Fibroblast of gingiva (primary cell): ENCODE measurements at regions not wholly inside any gene's neighbourhood (a gene's known extent, or its start where the extent isn't known, plus 50 kb on each side); places are given as distances from the start of the nearest gene placed in this dataset.
"Not testable (repeated sequence)": the region's sequence is repeated elsewhere in the genome, so short reads cannot be mapped to it uniquely, and the experiment has no call there.

Experiments used
- DNase-seq: peaks from one replicate; pipeline ENCODE4 v3.0.0-alpha.2; 2011; ENCODE audit warnings: low read depth

DNA sequence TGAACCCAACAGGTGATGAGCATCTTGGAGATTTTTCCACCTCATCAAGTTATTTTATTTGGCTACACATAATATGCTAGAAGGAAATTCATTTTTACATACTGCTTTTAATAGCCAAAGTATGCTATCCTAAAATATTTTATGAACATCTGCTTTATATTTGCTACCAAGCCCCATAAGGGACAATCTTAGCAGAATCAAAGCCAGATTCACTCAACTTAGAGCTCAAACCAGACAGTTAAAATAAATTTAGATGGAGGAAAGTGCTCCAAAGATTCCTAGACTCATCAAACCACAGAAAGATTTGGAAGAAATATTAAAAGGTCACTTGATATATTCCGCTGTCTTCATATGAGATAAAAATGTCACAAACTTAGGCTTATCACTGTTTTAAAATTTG is 637.1 kb upstream of the CCNG1 start:
- DNase-seq: no peak

DNA sequence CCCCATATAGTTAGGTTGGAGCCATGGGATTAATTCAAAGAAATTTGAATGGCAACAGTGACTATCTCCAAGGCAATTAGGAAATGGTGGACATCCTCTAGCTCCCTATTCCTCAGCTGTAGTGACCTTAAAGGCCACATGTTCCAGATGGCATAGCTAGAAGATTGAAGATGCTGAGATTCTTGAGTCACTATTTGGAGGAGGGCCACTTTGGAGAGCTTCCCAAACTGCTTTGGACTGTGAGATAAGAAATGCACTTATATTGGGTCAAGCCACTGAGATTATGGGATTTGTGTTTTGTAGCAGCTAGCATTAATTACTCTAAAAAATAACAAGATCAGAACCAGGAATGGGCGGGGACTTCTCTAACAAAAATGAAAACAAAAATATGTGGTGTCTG is 636.2 kb upstream of the CCNG1 start:
- no peak for DNase-seq

DNA sequence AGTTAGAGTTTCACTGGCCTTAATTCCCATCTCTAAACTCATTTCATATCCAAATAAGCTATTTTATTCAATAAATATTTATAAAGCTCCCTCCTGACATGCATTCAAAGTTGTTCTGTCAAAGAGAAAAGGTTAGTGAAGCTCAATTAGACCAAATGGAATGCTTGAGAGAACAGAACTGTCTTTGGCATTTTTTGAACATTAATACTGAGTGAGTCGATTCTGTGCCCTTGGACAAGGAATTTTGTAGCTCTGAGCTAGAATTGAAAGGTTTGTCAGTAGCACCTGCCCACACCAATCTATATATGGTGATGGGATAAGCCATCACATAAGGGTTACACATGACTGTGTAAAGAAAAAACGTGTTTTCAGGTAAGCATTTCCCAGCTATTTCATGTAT is 631.2 kb upstream of the CCNG1 start:
- DNase-seq: no peak

DNA sequence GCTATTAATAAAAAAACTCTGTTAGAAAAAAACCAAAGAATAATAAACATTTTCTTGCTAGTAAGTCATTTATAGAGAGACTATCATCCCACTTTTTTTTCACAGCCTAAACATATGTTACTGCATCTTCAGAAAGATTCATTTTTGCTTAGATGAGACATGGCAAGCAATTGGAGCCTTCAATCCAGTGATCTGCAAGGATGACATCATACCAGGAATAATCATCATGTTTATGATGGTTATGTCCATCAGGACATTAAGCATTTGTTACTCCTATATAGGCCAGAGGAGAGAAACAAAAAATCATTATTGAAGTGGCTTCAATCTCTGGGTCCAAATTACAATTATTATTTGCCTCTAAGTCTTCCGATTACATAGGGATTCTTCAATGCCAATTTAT is 626.3 kb upstream of the CCNG1 start:
- no peak for DNase-seq

DNA sequence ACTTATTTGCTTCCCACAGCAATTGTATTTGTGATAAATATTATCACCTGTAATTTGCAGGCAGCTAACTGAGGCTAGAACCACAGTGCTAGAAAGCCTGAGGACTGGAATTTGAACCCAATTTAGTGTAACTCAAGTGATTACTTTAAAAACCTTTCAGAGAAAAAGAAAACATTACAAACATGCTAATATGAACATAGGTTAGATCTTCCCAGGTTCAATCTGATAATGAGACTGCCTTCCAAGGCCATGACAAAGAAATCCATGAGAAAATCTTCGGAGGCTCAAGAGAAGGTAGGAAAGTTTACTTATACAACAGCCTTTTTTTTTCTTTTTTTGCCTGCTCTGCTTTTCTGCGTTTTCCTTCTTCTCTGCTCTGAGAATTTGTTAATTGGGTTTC is 620.6 kb upstream of the CCNG1 start:
- DNase-seq: no peak

DNA sequence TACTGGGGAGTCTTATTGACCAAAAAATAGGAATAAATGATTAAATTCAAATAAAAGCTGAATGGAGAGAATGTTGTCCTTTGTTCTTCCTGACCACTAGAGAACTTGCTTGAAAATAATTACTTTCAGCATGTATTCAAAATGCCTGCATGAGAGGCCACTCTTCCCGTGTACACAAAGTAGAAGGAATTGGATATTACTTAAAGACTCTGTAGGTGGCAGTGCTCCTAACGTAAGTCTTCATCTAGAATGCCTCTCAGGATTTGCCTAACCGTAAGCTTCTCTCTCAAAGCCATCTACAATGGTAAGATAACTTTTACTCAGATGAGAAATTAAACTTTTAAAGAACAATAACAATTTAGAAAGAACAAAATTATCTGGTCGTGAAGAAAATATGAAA is 620.0 kb upstream of the CCNG1 start:
- no peak for DNase-seq

DNA sequence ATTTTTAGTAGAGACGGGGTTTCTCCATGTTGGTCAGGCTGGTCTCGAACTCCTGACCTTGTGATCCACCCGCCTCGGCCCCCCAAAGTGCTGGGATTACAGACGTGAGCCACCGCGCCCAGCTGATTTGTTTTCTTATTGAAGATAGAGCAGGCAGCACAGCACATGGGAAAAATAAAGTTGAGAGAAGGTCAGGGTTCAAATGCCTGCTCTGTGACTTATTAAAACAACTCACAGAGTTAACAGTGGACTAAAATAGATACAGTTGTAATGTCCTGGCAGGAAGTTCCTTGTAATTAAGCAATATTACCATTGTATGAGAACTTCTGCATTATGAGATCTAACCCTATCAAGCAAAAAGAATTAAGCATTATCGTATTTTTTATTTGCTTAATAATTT is 615.7 kb upstream of the CCNG1 start:
- not testable (repeated sequence) for DNase-seq

DNA sequence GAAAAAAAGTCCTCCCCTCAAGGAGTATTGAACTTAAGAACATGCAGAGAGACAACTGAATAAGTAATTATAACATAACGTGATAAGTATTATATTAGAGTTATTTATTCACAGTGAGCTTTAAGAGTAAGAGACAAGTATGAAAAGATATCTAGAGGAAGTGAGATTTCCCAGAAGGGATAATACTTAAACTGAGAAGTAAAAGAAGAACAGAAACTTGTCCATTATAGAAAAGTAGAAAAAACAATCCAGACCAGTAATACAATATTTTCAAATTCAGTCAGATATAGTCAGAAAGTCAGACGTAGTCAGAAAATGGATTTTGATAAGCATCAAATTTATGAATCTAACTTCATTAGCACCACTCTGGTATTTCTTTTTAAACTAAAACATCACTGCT is 613.0 kb upstream of the CCNG1 start:
- no peak for DNase-seq

DNA sequence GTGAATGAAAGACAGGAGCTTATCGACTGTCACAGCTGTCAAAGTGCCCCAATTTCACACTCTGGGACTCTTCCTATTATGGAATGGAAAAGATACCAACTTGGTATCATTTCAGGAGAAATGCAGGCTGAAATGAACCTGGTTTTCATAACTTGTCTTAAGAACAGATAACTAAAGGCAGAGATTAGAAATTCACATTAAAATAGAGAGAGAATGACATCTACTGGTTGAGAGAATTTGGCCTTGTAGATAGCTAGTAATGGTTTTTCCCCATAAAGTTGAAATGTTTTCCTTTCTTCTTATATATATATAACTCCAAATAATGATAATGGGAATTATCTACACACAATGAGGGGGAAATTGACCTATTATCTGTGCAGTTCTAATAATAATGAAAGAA is 600.2 kb upstream of the CCNG1 start:
- no peak for DNase-seq

DNA sequence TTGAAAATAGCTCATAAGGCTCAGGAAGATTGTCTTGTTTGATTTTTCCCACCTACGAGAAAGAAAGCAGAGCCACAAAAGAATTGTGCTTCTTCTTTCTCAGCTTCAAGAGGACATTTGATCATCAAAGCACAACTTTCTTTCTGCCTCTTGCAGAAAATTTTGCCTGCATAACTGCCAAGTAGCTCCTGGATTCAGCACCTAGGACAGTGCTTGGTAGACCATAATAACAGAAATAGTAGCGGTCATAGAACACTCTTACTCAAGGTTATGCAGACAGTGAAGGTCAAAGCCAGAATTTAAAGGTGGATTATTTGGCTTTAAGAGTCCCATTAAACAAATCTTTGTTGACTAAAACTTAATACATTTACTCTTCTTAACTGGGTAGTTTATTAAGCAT is 594.7 kb upstream of the CCNG1 start:
- no peak for DNase-seq

DNA sequence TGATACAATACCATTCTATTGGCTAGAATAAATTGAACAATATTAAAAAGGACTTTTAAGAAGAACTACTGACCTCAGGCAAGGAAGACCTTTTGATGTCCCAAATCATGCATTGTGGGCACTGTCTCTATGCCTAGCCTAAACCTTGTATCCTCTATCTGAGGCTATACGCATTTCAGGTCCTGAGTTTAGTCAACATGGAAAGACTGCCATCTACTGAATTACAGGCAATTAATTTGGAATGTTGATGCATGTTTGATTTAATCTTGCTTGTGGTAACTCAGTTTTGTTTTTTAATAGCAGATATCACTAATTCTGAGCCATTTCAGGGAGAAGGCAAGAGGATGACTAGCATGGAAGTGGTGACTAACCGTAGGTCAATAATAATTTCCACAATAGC is 585.3 kb upstream of the CCNG1 start:
- DNase-seq: no peak

DNA sequence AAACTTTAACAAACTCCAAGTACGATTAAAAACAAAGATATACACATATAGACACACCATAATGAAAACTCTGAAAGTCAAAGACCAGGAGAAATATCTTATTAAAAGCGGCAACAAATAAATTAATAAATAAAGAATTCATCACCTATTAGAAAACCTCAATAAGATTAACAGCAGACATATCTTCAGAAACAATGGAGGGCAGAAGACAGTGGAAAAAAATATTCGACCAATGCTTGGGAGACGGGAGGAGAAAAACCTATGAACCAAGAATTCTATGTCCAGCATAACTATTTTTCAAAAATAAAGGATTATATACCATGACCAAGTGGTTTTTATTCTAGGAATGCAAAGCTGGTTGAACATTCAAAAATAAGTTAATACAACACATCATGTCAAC is 578.6 kb upstream of the CCNG1 start:
- DNase-seq: no peak

DNA sequence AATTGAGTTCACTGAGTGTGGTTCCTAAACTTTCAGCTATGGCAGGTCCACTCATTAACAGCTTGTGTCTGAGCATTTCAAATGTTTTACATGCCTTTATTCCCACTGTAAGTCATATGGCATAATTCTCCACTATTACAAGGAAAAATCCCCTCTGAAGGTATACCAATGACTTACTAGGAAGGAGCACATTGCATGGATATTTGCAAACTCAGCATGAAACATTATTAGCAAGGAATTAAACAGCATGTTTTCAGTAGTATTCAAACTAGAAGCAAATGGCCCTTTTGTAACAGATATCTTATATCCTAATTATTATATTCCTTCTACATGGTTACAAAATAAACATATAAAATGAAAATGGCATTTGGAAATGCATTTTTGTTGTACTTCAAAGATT is 566.4 kb upstream of the CCNG1 start:
- DNase-seq: no peak

DNA sequence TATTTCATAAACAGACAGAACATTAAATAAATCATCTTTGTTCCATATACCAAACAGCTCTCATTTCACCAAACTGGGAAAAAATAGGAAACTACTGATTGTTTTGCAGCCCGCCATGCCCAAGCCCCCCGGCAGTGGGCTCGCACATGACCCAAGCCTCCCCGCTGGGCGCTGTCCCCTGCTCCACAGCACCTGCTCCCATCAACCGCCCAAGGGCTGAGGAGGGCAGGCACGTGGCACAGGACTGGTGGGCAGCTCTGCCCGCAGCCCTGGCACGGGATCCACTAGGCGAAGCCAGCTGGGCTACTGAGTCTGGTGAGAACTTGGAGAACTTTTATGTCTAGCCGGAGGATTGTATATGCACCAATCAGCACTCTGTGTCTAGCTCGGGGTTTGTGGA is 554.8 kb upstream of the CCNG1 start:
- DNase-seq: no peak

DNA sequence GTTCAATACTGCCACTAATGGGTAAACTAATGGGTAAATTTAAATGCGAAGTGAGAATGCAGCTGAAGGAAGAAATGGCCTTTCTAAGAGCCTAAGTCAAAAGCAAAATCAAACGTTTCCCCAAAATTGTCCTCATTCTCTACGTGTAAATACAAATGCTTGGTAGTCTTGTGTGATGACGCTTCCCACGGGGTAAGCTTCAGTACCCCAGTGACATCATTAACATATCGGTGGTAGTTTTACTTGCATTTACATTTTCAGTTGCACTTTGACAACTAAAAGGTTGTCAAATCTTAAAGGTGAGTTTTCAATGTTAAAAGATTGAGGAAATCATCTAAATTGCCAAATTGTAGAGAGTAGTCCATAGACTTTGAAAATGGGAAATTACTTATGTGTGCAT is 550.7 kb upstream of the CCNG1 start:
- no peak for DNase-seq

DNA sequence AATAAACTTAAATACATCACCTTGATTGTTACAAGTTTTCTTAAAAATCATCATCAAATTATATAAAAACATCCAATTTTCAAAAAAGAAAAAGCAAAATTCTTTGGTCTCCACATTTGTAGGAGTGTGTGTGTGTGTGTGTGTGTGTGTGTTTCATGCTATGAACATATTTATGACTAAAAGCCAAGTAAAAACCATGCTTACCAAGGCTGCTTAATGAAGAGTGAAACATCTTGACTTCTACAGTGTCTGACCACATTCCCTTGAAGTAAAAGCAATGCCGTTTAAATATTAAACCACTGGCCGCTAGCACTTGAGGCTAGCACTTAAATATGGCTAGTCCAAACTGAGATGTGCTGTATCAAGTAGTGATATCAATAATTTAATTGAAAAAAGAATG is 549.1 kb upstream of the CCNG1 start:
- no peak for DNase-seq

DNA sequence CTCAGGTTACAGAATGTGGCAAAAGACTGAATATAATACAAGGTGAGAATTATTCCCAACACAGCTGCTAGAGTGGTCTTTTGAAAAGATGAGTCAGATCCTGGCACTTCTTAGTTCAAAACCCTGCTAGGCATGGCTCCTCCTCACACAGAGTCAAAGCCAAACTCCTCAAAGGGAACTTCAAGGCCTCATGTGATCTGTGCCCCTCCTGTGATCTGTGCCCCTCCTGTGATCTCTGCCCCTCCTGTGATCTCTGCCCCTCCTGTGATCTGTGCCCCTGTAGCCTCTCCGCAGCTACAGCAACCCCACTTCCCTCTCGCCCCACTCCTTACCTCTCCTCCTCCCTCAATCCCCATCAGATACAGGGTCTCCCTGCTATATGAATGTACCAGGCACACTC is 525.5 kb upstream of the CCNG1 start:
- DNase-seq: no peak

DNA sequence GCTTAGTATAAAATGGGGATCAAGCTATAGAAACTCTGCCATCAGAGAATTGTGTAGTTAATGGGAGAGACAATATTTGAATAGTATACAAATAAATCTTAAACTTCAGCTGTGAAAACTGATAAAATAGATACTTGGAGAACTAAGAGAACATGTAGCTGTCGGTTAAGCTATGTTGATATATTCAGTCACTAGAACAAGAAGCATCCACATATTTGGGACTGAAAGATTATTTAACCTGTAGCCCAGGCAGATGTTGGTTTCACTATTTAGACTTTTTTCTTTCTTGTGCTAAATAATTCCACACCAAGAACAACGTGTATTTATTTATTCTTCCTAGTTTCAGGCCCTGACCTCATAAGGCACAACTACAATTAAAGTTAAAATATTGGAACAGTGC is 521.0 kb upstream of the CCNG1 start:
- no peak for DNase-seq

DNA sequence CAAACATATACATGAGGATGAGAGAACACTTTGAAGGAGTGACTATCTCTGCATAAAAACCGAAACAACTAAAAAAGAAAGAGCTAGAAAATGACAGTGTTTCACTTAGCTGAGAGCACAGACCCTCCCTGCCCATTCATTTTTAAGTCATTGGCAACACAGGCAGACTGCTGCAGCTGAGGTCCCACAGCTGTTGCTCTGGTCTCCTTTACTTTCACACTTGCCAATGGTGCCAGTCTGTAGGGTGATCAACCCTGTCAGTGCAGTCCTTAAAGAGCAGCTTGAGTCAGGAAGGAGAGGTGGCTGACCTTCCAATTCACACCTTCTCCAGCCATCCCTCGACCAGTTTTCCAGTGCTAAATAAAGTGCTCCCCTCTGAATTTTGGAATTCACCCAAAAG is 508.3 kb upstream of the CCNG1 start:
- DNase-seq: no peak

DNA sequence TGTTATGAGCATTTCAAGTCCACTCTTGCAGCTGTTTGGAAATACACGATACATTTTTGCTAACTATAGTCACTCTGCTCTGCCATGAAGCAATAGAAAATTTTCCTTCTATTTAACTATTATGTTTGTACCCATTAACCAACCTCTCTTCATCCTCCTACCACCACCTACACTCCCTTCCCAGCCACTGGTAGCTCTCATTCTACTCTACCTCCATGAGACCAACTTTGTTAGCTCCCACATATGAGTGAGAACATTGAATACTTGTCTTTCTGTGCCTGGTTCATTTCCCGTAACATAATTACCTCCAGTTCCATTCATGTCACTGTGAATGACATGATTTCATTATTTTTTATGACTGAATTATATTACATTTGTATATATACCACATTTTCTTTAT is 505.9 kb upstream of the CCNG1 start:
- DNase-seq: no peak

DNA sequence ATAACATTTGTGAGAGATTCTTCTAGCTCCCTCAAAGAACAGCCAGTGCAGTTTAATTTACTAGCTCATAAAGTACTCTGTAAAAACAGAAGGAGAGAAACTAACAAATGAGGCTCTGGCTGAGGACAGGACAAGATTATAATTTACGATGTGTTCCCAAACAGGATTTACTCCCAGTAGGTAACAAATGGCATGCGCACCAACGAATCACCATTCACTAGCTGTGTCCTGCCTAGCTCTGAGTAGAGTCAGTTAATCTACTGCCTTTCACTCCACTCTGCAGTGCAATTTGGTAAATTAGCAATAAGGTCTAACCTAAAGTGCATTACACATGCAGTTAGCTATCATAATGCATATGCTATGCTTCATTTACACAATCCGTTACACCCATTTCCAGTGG is 497.4 kb upstream of the CCNG1 start:
- DNase-seq: no peak

DNA sequence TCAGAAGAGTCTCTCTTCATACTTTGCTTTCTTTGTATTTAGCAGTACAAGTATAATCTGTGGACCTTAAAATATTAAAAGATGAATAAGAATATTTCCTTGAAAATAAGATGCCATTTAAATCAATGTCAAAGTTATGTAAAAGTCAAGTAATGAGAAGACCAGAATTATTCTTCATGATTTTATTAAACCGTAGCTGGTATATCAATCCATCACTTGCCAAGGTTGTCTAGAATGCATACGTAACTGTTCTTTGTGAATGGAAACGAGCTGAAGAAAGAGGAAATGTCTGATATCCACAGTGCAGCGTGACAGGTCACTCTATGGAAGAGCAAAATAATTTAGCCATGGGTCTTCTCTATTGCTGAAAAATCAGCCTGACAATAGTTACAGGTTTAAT is 488.7 kb upstream of the CCNG1 start:
- no peak for DNase-seq

DNA sequence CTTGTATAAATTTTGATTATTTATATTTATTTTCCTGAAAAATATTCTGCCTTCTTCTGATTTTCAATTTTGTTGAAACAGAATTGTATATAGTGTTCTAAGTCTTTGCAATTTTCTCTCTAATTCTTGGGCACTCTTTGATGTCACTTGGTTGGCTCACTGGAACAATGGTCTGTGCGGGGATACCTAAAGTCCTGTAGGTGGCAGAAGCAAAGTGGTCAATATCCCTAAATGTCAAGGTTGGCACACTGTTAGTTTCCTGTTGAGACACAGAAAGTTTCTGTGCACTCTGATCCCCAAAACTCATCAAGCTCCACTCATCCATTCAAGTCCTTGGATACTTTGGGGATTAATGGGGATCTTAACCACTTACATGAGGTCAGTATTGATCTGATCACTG is 480.8 kb upstream of the CCNG1 start:
- DNase-seq: no peak

DNA sequence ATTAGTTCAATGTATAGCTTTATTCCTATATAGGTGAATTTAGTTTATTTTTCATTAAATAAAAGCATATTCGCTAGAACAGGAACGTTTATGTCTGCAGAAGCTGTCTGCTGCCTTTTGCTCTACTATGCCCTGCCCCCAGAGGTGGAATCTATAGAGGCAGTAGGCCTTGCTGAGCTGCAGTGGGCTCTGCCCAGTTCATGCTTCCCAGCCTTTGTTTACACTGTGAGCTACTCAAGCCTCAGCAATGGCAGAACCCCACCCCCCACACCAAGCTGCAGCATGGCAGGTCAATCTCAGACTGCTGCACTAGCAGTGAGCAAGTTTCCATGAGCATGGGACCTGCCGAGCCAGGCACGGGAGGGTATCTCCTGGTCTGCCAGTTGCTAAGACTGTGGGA is 473.3 kb upstream of the CCNG1 start:
- DNase-seq: not testable (repeated sequence)

DNA sequence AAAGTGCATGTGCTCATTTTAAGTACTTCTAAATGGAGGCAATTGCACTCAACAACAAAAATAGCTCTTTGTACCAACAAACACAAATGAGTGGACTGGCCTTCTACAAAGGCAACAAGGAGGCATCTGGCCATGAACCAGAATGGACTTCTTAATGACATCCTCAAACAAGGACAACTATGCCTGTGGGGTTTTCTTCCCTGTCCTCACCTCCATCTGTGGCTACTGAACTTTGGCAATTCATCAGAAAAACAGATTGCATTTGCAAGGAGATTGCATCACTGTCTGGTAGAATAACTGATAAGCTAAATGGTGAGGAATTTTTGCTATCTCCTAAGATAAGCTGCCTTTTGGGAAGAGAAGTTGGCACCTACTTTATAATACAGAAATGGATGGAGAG is 447.3 kb upstream of the CCNG1 start:
- DNase-seq: no peak
